Keratinocyte (primary cell): ENCODE measurements at regions not wholly inside any gene's neighbourhood (a gene's known extent, or its start where the extent isn't known, plus 50 kb on each side); places are given as distances from the start of the nearest gene placed in this dataset.

Source experiments
- DNase-seq: peaks from one replicate; pipeline ENCODE4 v3.0.0-alpha.2; 2011; ENCODE audit warnings: low read depth, missing footprints, low spot score
- FAIRE-seq: peaks from 2 replicates; lab custom pipeline; 2011; peaks lifted over from hg19 to GRCh38; lab: Jason Lieb, UNC
- H2AFZ ChIP-seq: 2 replicates; pipeline ENCODE4 v1.6.0; 2012; ENCODE audit warnings: low read length, control low read depth, inconsistent platforms; ENCODE audit not compliant: control insufficient read depth
- H3K27ac ChIP-seq: 2 replicates; pipeline ENCODE4 v1.5.1; 2011; ENCODE audit warnings: low read length; ENCODE audit not compliant: control insufficient read depth, insufficient read depth
- H3K27me3 ChIP-seq: 3 replicates; pipeline ENCODE4 v1.6.0; 2011; ENCODE audit warnings: low read length; ENCODE audit not compliant: control insufficient read depth, insufficient read depth; ENCODE audit errors: extremely low read depth
- H3K36me3 ChIP-seq, 2 experiments: 2 replicates in 1 of 2; 3 replicates in 1 of 2; pipeline ENCODE4 v1.5.1; 2011; ENCODE audit warnings: low read length in 2 of 2, mild to moderate bottlenecking in 1 of 2; ENCODE audit not compliant: control insufficient read depth in 2 of 2, insufficient read depth in 2 of 2; ENCODE audit errors: extremely low read depth in 1 of 2
- H3K4me1 ChIP-seq: 3 replicates; pipeline ENCODE4 v1.5.1; 2011; ENCODE audit warnings: low read length; ENCODE audit not compliant: control insufficient read depth, insufficient read depth; ENCODE audit errors: extremely low read depth
- H3K4me2 ChIP-seq: 3 replicates; pipeline ENCODE4 v1.6.0; 2011; ENCODE audit warnings: low read depth, low read length; ENCODE audit not compliant: control insufficient read depth, insufficient read depth; ENCODE audit errors: extremely low read depth
- H3K4me3 ChIP-seq, 3 experiments: fragments of 200-600 bp in 1 of 3; sonication (generic) in 1 of 3; 2 replicates in 2 of 3; 3 replicates in 1 of 3; pipeline ENCODE4 v1.5.1; 2011 to 2016; ENCODE audit warnings: low read length in 3 of 3, mild to moderate bottlenecking in 3 of 3, control low read depth in 2 of 3, inconsistent platforms in 1 of 3, low read depth in 1 of 3, mixed read lengths in 1 of 3, mixed run types in 1 of 3, moderate library complexity in 1 of 3; ENCODE audit not compliant: control insufficient read depth in 2 of 3, insufficient read depth in 2 of 3; ENCODE audit errors: extremely low read depth in 1 of 3
- H3K79me2 ChIP-seq: 2 replicates; pipeline ENCODE4 v1.6.0; 2012; ENCODE audit warnings: low read length; ENCODE audit not compliant: control insufficient read depth, insufficient read depth
- H3K9ac ChIP-seq: 3 replicates; pipeline ENCODE4 v1.6.0; 2011; ENCODE audit warnings: low read length; ENCODE audit not compliant: control insufficient read depth, insufficient read depth; ENCODE audit errors: extremely low read depth
- H3K9me1 ChIP-seq: 3 replicates; pipeline ENCODE4 v1.6.0; 2011; ENCODE audit warnings: low read length; ENCODE audit not compliant: control insufficient read depth, insufficient read depth; ENCODE audit errors: extremely low read depth
- H3K9me3 ChIP-seq: 2 replicates; pipeline ENCODE4 v1.5.1; 2012; ENCODE audit warnings: low read depth, low read length; ENCODE audit not compliant: control insufficient read depth
- H4K20me1 ChIP-seq: 3 replicates; pipeline ENCODE4 v1.6.0; 2011; ENCODE audit warnings: low read length; ENCODE audit not compliant: control insufficient read depth, insufficient read depth; ENCODE audit errors: extremely low read depth
- CTCF ChIP-seq, 3 experiments: IDR thresholded peaks in 1 of 3; conservative IDR thresholded peaks in 1 of 3; optimal IDR thresholded peaks in 1 of 3; 2 replicates in 2 of 3; 3 replicates in 1 of 3; pipeline versions ENCODE3 to v1.5.1; 2011; ENCODE audit warnings: low read length in 3 of 3, mild to moderate bottlenecking in 3 of 3, moderate library complexity in 2 of 3, control low read depth in 1 of 3, inconsistent platforms in 1 of 3; ENCODE audit not compliant: insufficient read depth in 2 of 3; ENCODE audit errors: extremely low read depth in 1 of 3
- EZH2 ChIP-seq: IDR thresholded peaks from one replicate; pipeline ENCODE4 v1.6.1; 2012; ENCODE audit warnings: inconsistent platforms, mild to moderate bottlenecking, low read length, moderate library complexity
- dilution Hi-C: fragments of 300-500 bp; cut with MboI; formaldehyde crosslinking; loops from one replicate; pipeline ENCODE4 v1.7.0; 2020; ENCODE audit warnings: low sequenced_read_pairs; ENCODE audit not compliant: extremely low pct_ligation_motif_present

DNA sequence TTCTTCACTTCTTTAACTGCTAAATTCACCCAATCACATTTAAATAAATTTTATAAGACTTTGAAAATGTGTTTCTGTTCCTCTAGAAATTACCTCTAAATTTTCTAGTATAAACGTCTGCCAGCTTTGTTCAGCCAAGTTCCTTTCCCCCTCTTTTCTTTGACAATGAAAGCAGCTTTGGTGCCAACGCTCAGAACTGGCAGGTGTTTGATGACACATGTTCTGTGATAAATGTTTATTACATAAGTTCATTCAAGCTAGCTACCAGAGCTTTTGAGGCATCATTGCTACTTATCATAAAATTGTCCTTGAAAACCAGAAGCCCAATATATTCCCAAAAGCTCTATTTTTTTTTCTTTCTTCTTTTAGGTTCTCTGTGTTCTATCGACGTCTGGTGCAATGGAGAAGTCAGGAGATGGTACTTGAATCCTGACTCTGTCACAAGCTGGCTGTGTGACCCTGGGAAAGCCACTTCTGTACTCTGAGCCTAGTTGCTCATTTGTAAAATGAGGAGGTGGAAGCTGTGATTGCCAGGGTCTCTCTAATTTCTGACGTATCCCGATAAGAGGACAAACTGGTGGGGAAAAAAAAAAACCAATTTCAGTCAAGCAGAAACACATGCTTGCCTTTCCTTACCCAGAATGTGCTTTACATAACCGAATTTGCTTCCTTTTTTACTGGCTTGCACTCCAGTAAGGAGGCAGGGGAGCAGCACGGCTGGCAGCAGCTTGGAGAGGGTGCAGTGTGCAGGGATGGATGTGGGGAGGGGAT, 187.1 kb upstream of the LPP start:
- no peak for DNase-seq
- FAIRE-seq, result no peak

DNA sequence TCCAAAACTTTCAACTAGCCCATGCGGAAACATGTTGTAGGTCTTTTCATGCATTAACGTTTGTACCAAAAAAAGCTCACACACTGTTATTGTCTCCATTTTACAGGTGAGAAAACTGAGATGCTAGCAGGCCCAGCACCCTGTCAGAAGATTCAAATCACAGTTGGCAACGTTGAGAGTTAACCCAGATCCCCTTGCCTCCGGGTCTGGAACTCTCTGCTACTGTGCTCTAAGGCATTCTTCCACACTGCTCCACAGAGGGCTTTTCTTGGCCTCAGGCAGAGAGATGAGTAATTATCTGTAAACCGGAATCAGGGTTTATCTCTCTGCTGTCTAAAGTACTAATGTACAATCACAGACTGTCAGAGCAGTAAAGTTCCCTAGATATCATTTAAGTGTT, 186.0 kb upstream of the LPP start:
- no peaks in the 10 kb centered on the region for H4K20me1 ChIP-seq
- H3K4me2 ChIP-seq, result no peak overlapping the region
- H3K36me3 ChIP-seq, result no peaks in the 10 kb centered on the region
- FAIRE-seq (peak; percentile 29), DNase-seq (no peak)
- H2AFZ ChIP-seq, result no peak overlapping the region
- H3K79me2 ChIP-seq, result no peaks in the 10 kb centered on the region
- H3K4me1 ChIP-seq, result peaks cover 8% of the 10 kb centered on the region
- no peak overlapping the region for H3K27ac ChIP-seq
- H3K9me1 ChIP-seq, result no peaks in the 10 kb centered on the region
- H3K27me3 ChIP-seq, result no peaks in the 10 kb centered on the region
- dilution Hi-C loops, result no loop called here
- no peak overlapping the region for H3K4me3 ChIP-seq
- no peak for TF ChIP-seq CTCF (optimal IDR thresholded peaks at IDR 0.05 in 1 of 3, IDR thresholded peaks at IDR 0.05 in 1 of 3, conservative IDR thresholded peaks at IDR 0.05 in 1 of 3; ENCODE audit: extremely low read depth in 1 of 3, insufficient read depth in 2 of 3, low read length in 3 of 3)
- no peak for TF ChIP-seq EZH2
- no peak overlapping the region for H3K9ac ChIP-seq
- no peaks in the 10 kb centered on the region for H3K9me3 ChIP-seq

More for the DNA sequence above, 187.1 kb upstream of the LPP start:
- Histone ChIP-seq H3K9me1 (no peaks in the 10 kb centered on the region), H3K79me2 (no peaks in the 10 kb centered on the region), H3K27me3 (no peaks in the 10 kb centered on the region), H3K4me1 (peaks cover 8% of the 10 kb centered on the region), H3K36me3 (no peaks in the 10 kb centered on the region), H3K9me3 (no peaks in the 10 kb centered on the region), H3K4me3 (no peak overlapping the region), H2AFZ (no peak overlapping the region), H3K4me2 (no peak overlapping the region), H3K27ac (no peak overlapping the region), H3K9ac (no peak overlapping the region), H4K20me1 (no peaks in the 10 kb centered on the region)
- TF ChIP-seq CTCF (optimal IDR thresholded peaks at IDR 0.05 in 1 of 3, IDR thresholded peaks at IDR 0.05 in 1 of 3, conservative IDR thresholded peaks at IDR 0.05 in 1 of 3; ENCODE audit: extremely low read depth in 1 of 3, insufficient read depth in 2 of 3, low read length in 3 of 3) (no peak), EZH2 (no peak)
- dilution Hi-C loops, result no loop called here
